Progenitor cell of endocrine pancreas (in vitro differentiated cells): ENCODE measurements at regions not wholly inside any gene's neighbourhood (a gene's known extent, or its start where the extent isn't known, plus 50 kb on each side); places are given as distances from the start of the nearest gene placed in this dataset.
A peak's percentile ranks its signal among the peaks of the same experiment; 100 is the strongest.

ENCODE experiments used
- DNase-seq: peaks from one replicate; pipeline ENCODE4 v3.0.0; 2021; ENCODE audit warnings: low spot score; ENCODE audit not compliant: unreplicated experiment
- H3K27ac Mint-ChIP-seq: 2 replicates; pipeline ENCODE4 v1.8.0; 2021; ENCODE audit warnings: mild to moderate bottlenecking, moderate library complexity, mixed read lengths
- H3K27me3 Mint-ChIP-seq: 2 replicates; pipeline ENCODE4 v1.8.0; 2021; ENCODE audit warnings: mixed read lengths
- H3K36me3 Mint-ChIP-seq: 2 replicates; pipeline ENCODE4 v1.8.0; 2022; ENCODE audit warnings: mixed read lengths; ENCODE audit not compliant: insufficient read depth
- H3K4me1 Mint-ChIP-seq: 2 replicates; pipeline ENCODE4 v1.8.0; 2021; ENCODE audit warnings: low read depth, mixed read lengths
- H3K4me3 Mint-ChIP-seq: 2 replicates; pipeline ENCODE4 v1.8.0; 2021; ENCODE audit warnings: low read depth, mild to moderate bottlenecking, moderate library complexity, mixed read lengths
- H3K9me3 Mint-ChIP-seq: 2 replicates; pipeline ENCODE4 v1.8.0; 2021; ENCODE audit warnings: low read depth, mixed read lengths
- TF ChIP-seq, protein P1 (sequence below): fragments of 200-600 bp; sonication (generic); IDR thresholded peaks from one replicate; pipeline ENCODE4 v1.5.0; 2021; ENCODE audit warnings: antibody characterized with exemption, mild to moderate bottlenecking; ENCODE audit not compliant: unreplicated experiment

DNA sequence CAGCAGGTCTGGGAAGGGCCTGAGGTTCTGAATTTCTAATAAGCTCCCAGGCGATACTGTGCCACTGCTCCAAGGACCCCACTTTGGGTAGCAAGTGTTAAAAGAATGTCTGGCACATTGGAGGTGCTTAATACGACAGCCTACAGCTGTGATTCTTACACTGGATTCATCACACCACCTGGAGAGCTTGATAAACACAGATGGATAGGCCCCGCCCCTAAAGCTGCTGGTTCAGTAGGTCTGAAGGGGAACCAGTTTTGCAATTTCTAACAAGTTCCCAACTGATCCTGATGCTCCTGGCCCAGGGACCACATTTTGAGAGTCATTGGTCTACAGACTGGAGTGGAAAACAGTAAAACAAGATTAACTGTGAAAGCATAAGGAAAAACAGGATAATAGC is 124.8 kb upstream of the ST8SIA2 start:
- DNase-seq = no peak
- Mint-ChIP-seq H3K27ac (no peak overlapping the region), H3K4me3 (no peak overlapping the region), H3K36me3 (no peaks in the 10 kb centered on the region), H3K4me1 (no peaks in the 10 kb centered on the region), H3K9me3 (no peaks in the 10 kb centered on the region), H3K27me3 (peaks cover 33% of the 10 kb centered on the region)
- TF ChIP-seq, protein P1, sequence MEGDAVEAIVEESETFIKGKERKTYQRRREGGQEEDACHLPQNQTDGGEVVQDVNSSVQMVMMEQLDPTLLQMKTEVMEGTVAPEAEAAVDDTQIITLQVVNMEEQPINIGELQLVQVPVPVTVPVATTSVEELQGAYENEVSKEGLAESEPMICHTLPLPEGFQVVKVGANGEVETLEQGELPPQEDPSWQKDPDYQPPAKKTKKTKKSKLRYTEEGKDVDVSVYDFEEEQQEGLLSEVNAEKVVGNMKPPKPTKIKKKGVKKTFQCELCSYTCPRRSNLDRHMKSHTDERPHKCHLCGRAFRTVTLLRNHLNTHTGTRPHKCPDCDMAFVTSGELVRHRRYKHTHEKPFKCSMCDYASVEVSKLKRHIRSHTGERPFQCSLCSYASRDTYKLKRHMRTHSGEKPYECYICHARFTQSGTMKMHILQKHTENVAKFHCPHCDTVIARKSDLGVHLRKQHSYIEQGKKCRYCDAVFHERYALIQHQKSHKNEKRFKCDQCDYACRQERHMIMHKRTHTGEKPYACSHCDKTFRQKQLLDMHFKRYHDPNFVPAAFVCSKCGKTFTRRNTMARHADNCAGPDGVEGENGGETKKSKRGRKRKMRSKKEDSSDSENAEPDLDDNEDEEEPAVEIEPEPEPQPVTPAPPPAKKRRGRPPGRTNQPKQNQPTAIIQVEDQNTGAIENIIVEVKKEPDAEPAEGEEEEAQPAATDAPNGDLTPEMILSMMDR = no peak

DNA sequence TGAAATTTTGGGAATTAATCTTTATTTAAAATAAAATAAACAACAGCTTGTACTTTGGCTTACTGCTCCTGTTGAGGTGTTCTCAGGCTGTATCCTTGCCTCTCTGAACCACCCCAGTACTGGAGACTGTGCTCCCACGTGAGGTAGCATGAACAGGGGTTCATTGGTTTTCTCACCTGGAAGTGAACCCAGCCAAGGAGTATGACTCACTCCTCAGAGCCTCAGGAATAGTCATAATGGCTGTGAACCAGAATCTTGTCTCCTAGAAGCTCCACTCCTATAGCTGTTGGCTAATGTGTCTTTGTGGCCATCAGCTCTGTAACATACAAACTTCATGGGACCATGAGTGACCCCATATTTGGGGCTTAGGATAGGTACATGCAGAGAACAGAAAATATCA is 122.5 kb upstream of the ST8SIA2 start:
- no peaks in the 10 kb centered on the region for H3K36me3 Mint-ChIP-seq
- H3K4me3 Mint-ChIP-seq = no peak overlapping the region
- no peaks in the 10 kb centered on the region for H3K9me3 Mint-ChIP-seq
- TF ChIP-seq, protein P1 = no peak
- peaks cover 18% of the 10 kb centered on the region for H3K27me3 Mint-ChIP-seq
- no peak for DNase-seq
- no peak overlapping the region for H3K27ac Mint-ChIP-seq
- no peaks in the 10 kb centered on the region for H3K4me1 Mint-ChIP-seq

DNA sequence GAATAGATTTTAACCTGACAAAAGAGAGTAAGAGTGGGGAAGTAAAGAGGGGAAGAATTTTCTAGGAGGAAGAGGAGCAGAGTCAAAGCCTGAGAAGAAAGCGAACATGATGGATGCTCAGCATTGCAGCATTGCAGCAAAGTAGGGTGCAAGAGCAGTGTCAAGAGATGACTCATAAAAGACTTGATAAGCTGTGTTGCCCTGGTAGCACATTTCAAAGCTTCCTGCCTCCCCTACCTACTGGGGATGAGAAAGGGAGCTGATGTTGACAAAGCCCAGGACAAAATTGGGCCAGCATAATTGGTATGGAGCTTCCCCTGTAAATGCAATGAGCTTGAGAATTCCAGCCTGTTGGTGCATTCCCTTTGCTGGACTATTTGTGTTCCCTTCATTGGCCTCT is 121.6 kb upstream of the ST8SIA2 start:
- H3K27ac Mint-ChIP-seq = no peak overlapping the region
- H3K4me1 Mint-ChIP-seq = no peaks in the 10 kb centered on the region
- DNase-seq = no peak
- no peaks in the 10 kb centered on the region for H3K36me3 Mint-ChIP-seq
- TF ChIP-seq, protein P1 = no peak
- no peaks in the 10 kb centered on the region for H3K9me3 Mint-ChIP-seq
- H3K27me3 Mint-ChIP-seq = peaks cover 12% of the 10 kb centered on the region
- no peak overlapping the region for H3K4me3 Mint-ChIP-seq

DNA sequence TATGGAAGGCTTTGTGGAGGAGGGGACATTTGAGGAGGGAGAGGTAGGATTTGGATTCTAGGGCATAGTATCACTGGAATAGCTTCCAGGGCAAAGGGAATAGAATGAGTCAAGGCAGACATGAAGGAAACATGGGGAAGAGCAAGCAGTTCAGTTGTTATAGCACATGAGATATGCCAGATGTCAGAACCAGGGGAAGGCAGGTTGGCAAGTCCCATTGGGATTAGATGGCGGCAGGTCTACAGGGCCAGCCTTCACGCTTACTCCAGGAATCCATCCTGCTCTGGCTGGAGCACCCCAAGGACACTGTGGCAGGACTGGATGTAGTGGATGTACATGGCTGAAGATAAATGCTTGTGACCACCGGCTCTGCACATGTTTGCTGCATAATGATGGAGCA is 120.4 kb upstream of the ST8SIA2 start:
- no peak overlapping the region for H3K4me3 Mint-ChIP-seq
- no peak overlapping the region for H3K27ac Mint-ChIP-seq
- TF ChIP-seq, protein P1 = no peak
- no peaks in the 10 kb centered on the region for H3K4me1 Mint-ChIP-seq
- DNase-seq = no peak
- H3K27me3 Mint-ChIP-seq = peaks cover under 1% of the 10 kb centered on the region
- H3K36me3 Mint-ChIP-seq = no peaks in the 10 kb centered on the region
- H3K9me3 Mint-ChIP-seq = no peaks in the 10 kb centered on the region

GRCh38 chr15:92273723-92274122 is 120.0 kb upstream of the ST8SIA2 start:
- H3K27me3 Mint-ChIP-seq = no peaks in the 10 kb centered on the region
- H3K4me3 Mint-ChIP-seq = no peak overlapping the region
- TF ChIP-seq, protein P1 = no peak
- no peaks in the 10 kb centered on the region for H3K9me3 Mint-ChIP-seq
- H3K36me3 Mint-ChIP-seq = no peaks in the 10 kb centered on the region
- no peak overlapping the region for H3K27ac Mint-ChIP-seq
- H3K4me1 Mint-ChIP-seq = no peaks in the 10 kb centered on the region
- DNase-seq = no peak

- no peak overlapping the region for H3K4me3 Mint-ChIP-seq
- no peaks in the 10 kb centered on the region for H3K4me1 Mint-ChIP-seq
- no peaks in the 10 kb centered on the region for H3K36me3 Mint-ChIP-seq
- H3K9me3 Mint-ChIP-seq = no peaks in the 10 kb centered on the region
- H3K27me3 Mint-ChIP-seq = no peaks in the 10 kb centered on the region
- no peak for DNase-seq
- no peak overlapping the region for H3K27ac Mint-ChIP-seq
- TF ChIP-seq, protein P1 = peak; percentile 28
Measured at GRCh38 chr15:92277776-92278175, 115.9 kb upstream of the ST8SIA2 start.
